Activated CD4-positive, alpha-beta T cell treated with anti-CD3 and anti-CD28 coated beads, Interleukin-2, amount 10 ng/mL, durations not matched to agents 24 days and 14 days (primary cell): ENCODE measurements at regions not wholly inside any gene's neighbourhood (a gene's known extent, or its start where the extent isn't known, plus 50 kb on each side); places are given as distances from the start of the nearest gene placed in this dataset.

Source experiments
- DNase-seq: peaks from one replicate; pipeline ENCODE4 v3.0.0; 2022
- H3K27ac Mint-ChIP-seq: one replicate; pipeline ENCODE4 v1.8.0; 2022; ENCODE audit warnings: mild to moderate bottlenecking, mixed read lengths
- H3K27me3 Mint-ChIP-seq: one replicate; pipeline ENCODE4 v1.8.0; 2022; ENCODE audit warnings: mixed read lengths
- H3K36me3 Mint-ChIP-seq: one replicate; pipeline ENCODE4 v1.8.0; 2022; ENCODE audit warnings: low read depth, mild to moderate bottlenecking, mixed read lengths
- H3K4me1 Mint-ChIP-seq: one replicate; pipeline ENCODE4 v1.8.0; 2021; ENCODE audit warnings: mixed read lengths
- H3K4me3 Mint-ChIP-seq: one replicate; pipeline ENCODE4 v1.8.0; 2022; ENCODE audit warnings: mild to moderate bottlenecking, moderate library complexity, mixed read lengths
- H3K9me3 Mint-ChIP-seq: one replicate; pipeline ENCODE4 v1.8.0; 2021; ENCODE audit warnings: mixed read lengths
- intact Hi-C: fragments of 100-400 bp; cut with micrococcal nuclease; formaldehyde crosslinking; loops from one replicate; pipeline ENCODE4 v1.15.1; 2023

DNA sequence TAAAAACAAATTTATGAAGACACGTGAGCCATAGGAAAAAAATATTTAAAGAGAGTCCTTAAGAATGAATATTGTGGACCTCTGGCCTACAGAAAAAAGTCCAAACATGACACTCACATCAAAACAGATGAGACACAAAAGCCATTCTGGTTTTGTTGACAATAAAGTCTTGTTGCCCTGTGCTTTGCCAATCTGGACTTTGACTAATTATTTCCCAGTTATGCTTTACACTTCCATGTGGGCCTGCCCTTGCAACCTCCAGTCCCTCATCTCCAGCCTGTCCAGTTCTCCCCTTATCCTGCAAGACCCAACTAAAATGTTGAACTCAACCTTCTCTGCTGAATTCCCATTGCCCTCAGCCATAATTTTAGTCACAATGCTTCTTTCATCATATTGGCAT is 184.5 kb upstream of the SERP2 start:
- H3K9me3 Mint-ChIP-seq, result peaks cover 4% of the 10 kb centered on the region
- DNase-seq, result peak; percentile 35
- peaks cover 6% of the 10 kb centered on the region for H3K4me1 Mint-ChIP-seq
- no peak overlapping the region for H3K27ac Mint-ChIP-seq
- H3K27me3 Mint-ChIP-seq, result peaks cover 52% of the 10 kb centered on the region
- no peak overlapping the region for H3K4me3 Mint-ChIP-seq
- intact Hi-C loops, result no loop called here
- H3K36me3 Mint-ChIP-seq, result no peaks in the 10 kb centered on the region

DNA sequence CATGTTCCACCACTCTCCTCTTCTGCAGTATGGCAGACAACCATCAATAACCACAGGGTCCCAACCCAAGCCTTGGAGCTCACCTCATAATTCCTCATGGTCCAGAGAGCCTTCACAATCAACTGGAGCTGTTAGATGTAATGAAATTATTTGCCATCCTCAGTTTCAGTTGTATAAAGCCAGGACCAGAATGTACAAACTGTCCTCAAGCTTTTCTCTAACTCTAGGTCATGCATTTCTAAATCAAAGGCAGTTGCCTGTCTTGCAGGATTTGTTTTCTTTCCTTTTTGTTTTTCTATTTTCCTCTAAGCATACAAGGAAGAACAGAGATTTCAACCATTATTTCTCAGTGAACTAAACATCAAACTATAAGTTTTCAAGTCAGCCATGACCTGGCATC is 182.5 kb upstream of the SERP2 start:
- intact Hi-C loops, result loop anchor here (1.0 kb wide), 1 partner anchor 246 kb away; no protein-coding TSS in a partner anchor
- no peak for DNase-seq
- peaks cover 60% of the 10 kb centered on the region for H3K27me3 Mint-ChIP-seq
- peaks cover 17% of the 10 kb centered on the region for H3K4me1 Mint-ChIP-seq
- no peaks in the 10 kb centered on the region for H3K36me3 Mint-ChIP-seq
- no peak overlapping the region for H3K27ac Mint-ChIP-seq
- H3K9me3 Mint-ChIP-seq, result peaks cover 4% of the 10 kb centered on the region
- no peak overlapping the region for H3K4me3 Mint-ChIP-seq

DNA sequence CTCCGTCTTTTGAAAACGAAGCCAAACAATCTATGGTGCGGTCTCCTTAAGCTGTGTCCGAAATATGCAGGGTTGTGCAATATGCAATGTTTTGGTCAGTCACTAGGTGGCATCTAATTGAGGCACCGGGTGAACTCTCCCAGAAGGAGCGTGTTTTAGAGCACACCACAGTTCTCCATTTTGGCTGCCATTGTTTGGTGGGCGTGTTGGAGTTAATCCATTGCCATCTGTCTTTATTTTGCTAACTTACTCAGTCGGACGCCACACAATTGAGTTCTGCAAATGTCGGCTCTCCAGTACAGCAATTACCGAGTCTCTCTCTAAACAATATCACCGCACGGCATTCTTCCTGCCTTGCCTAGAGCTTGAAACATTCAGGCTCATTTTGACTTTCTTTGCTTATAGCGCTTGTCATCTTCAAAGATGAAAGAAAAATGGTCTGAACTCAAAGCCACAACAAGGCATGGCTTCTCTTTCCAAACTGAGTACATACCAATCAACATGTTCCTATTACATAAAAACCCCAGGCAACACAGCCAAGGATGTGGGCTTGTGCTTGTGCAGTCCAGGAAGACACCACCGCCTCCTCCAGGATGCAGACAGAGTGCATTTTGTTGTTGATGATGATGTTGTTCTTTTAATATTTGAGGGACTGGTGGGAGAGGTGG is 182.0 kb upstream of the SERP2 start:
- H3K9me3 Mint-ChIP-seq, result peaks cover 4% of the 10 kb centered on the region
- intact Hi-C loops, result loop anchor here (1.0 kb wide), 1 partner anchor 246 kb away; no protein-coding TSS in a partner anchor
- peaks cover 59% of the 10 kb centered on the region for H3K27me3 Mint-ChIP-seq
- H3K4me1 Mint-ChIP-seq, result peaks cover 20% of the 10 kb centered on the region
- no peak overlapping the region for H3K4me3 Mint-ChIP-seq
- no peaks in the 10 kb centered on the region for H3K36me3 Mint-ChIP-seq
- no peak overlapping the region for H3K27ac Mint-ChIP-seq
- DNase-seq, result peak; percentile 78

DNA sequence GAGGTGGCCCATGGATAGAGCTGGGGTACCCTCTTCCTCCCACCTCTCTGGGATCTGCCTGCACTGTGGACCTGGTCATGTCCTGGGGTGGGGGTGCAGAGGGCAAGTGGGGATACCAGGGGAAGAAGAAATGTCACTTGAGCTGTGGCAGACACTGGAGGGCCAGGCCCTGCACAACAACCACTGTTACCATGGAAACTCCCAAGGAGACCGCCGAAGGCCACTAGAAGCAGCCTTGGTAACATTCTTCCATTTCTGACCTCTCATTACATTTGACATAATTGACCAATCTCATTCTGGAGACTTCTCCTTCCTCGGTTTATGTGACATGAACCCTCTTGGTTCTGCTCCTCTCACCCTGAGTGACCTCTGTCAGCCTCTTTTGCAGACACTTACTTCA is 179.9 kb upstream of the SERP2 start:
- peaks cover 32% of the 10 kb centered on the region for H3K4me1 Mint-ChIP-seq
- no peaks in the 10 kb centered on the region for H3K36me3 Mint-ChIP-seq
- H3K4me3 Mint-ChIP-seq, result no peak overlapping the region
- H3K9me3 Mint-ChIP-seq, result peaks cover 4% of the 10 kb centered on the region
- peaks cover 54% of the 10 kb centered on the region for H3K27me3 Mint-ChIP-seq
- no peak overlapping the region for H3K27ac Mint-ChIP-seq
- intact Hi-C loops, result no loop called here
- DNase-seq, result no peak

DNA sequence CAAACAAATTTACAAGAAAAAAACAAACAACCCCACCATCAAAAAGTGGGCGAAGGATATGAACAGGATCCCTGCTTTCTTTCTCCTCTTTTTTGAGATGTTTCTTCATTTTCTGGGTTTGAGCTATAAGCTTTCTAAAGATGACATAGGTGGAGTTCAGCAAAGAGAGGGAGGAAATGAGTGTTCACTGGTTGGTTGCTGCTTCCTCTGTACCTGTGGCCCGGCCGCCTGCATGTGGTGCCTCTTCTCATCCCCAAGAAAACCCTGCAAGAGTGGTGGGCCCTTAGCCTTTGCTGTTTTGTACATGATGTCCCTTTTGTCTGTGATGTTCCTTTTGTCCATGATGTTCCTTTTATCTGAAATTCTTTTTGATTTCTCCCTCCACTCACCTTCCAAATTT is 178.4 kb upstream of the SERP2 start:
- Mint-ChIP-seq H3K36me3 (no peaks in the 10 kb centered on the region), H3K4me3 (no peak overlapping the region), H3K9me3 (peaks cover 4% of the 10 kb centered on the region), H3K27ac (no peak overlapping the region), H3K27me3 (peaks cover 56% of the 10 kb centered on the region), H3K4me1 (peaks cover 34% of the 10 kb centered on the region)
- intact Hi-C loops, result loop anchor here (5.0 kb wide), 2 partner anchors 53 to 107 kb away; no protein-coding TSS in a partner anchor
- DNase-seq, result peak; percentile 62

DNA sequence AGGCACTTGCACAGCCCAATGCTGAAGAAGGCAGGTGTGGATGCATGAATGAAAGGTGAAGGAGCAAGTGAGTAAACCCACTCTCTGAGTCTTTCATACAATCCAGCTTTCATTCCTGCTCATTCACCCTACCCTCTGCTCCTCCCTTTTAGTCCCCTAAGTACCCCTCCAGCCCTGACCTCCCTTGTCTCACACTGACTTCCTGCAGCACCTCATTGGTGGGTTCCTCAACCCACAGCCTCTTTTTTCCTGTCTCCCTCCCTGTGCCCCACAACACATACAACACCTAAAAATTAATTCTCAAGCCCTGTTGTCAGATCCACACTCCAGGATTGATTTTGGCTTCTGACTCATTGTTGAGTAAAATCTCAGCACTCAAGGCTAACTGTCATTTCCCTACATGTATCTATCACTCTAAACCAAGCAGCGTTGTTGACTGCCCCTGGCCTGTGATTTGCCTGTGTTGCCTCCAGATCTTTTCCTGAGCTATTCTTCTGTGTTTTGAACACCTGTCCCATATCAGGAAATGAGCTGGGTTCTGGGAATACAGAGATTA is 177.3 kb upstream of the SERP2 start:
- Mint-ChIP-seq H3K36me3 (no peaks in the 10 kb centered on the region), H3K27ac (no peak overlapping the region), H3K4me1 (peaks cover 34% of the 10 kb centered on the region), H3K27me3 (peaks cover 54% of the 10 kb centered on the region), H3K4me3 (no peak overlapping the region), H3K9me3 (peaks cover 4% of the 10 kb centered on the region)
- intact Hi-C loops, result loop anchor here (2.0 to 5.0 kb wide), 3 partner anchors 54 to 453 kb away; no protein-coding TSS in a partner anchor
- no peak for DNase-seq

DNA sequence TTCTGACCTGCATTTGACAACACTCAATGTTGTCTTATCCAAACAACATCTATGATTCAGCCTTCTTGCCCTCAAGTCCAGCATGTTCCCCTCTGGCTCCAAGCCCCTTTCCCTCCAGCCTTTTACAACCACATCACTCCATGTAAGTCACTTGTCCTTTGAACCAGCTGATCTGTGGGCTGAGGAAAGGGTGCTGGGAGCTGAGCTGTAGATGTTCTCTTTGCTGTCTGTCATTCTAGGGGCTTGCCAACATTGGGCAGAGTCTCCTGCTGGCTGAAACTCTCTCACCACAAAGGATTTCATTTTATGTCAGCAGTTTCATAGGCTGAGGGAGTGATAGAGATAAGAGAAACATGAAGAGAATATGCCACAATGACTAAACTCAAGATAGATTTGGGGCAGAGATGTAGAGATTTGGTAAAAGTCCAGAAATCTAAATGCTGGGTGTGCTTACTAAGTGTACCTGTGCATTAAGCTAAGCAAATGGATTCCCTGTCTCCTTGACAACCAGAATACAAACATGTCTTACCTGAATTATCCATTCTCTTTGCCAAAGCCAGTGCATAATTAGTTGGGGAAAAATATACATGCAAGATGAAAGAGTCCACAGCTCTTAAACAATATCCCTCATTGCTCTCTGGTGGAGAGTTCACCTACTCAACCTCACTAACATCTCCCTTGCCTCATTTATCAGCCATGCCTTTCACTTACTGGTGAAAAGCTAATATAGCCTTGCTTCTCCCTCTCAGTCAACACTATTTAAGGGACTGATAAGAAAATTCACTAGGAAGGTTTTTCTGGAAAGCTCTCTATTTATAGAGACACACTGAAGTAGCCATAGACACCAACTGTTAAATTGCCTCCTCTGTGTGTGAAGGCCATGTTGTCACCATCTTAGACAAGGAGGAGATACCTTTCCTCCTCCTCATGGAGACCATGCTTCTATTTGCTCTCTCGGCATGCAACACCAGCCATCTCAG is 175.5 kb upstream of the SERP2 start:
- intact Hi-C loops, result loop anchor here (1.0 to 5.0 kb wide), 5 partner anchors 56 to 451 kb away; partner anchors contain the start of gene TSC22D1
- H3K4me3 Mint-ChIP-seq, result no peak overlapping the region
- H3K4me1 Mint-ChIP-seq, result peaks cover 28% of the 10 kb centered on the region
- no peaks in the 10 kb centered on the region for H3K9me3 Mint-ChIP-seq
- peak; percentile 78 for DNase-seq
- H3K27ac Mint-ChIP-seq, result peak overlapping the region; percentile 34
- no peaks in the 10 kb centered on the region for H3K36me3 Mint-ChIP-seq
- H3K27me3 Mint-ChIP-seq, result peaks cover 43% of the 10 kb centered on the region

DNA sequence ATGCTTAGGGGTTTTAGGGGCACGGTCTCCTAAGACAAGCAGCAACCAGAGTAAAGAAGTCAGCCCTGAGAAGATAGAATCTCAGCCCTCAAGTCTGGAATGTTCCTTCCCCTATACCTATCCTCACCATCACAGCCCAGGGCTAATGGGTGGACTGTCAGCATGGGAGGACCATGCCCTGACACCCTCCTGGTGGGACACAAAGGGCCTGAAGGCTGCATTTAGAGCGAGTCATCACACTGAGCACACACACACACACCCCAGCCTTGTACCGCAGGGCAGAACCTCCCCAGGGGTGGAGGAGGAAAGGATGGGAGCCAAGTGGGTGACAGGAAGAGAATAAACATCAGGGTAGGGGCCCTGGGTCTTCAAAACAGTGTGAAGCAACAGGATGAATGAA is 174.8 kb upstream of the SERP2 start:
- peaks cover 28% of the 10 kb centered on the region for H3K4me1 Mint-ChIP-seq
- H3K27ac Mint-ChIP-seq, result no peak overlapping the region
- no peak overlapping the region for H3K4me3 Mint-ChIP-seq
- no peaks in the 10 kb centered on the region for H3K9me3 Mint-ChIP-seq
- H3K36me3 Mint-ChIP-seq, result no peaks in the 10 kb centered on the region
- peaks cover 42% of the 10 kb centered on the region for H3K27me3 Mint-ChIP-seq
- intact Hi-C loops, result loop anchor here (1.0 to 5.0 kb wide), 4 partner anchors 57 to 378 kb away; partner anchors contain the start of gene TSC22D1
- DNase-seq, result no peak

DNA sequence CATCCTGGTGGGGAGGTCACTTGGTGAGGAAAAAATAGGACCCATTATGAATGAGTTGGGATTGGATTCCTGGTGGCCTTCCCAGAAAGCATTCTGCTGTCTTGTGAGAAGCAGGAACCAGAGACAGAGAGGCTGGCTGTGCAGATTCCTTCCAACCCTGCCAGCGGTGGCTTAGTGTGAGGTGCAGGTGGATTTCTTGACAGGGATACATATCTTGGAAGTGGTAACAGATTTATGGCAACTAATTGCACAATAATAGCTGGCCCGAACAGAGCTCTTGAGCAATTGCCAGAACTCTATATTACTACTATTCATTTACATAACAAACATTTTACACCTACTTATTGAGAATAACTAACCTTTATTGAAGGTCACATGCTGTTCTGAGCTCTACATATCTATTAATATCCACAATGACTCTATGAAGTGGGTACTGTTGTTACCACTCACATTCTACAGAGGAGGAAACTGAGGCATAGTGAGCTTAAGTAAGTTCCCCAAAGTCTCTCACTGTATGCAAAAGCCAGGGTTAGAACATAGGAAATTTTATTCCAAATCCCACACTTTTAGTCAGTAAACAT is 173.9 kb upstream of the SERP2 start:
- Mint-ChIP-seq H3K4me3 (no peak overlapping the region), H3K4me1 (peaks cover 27% of the 10 kb centered on the region), H3K36me3 (no peaks in the 10 kb centered on the region), H3K27me3 (peaks cover 46% of the 10 kb centered on the region), H3K9me3 (no peaks in the 10 kb centered on the region), H3K27ac (no peak overlapping the region)
- intact Hi-C loops, result loop anchor here (2.0 to 5.0 kb wide), 3 partner anchors 57 to 377 kb away; partner anchors contain the start of gene TSC22D1
- DNase-seq, result no peak

DNA sequence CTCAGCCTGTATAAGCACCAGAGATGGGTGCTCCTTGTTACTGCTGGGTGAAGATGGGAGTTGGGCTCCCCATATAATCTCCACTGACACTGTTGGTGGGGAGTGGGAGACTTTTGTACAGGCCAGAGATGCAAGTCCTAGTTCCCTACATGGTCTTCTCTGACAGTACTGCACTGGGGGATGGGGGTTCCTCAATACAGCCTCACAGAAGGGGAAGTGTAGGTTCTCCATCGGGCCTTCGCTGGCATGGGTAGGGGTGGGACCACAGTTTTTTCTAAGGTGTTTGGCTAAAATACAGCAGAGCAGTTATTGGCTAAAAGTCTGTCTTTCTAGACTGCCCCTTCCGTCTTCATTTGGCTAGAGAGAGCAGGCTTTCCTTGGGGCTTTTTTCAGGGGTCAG is 167.2 kb upstream of the SERP2 start:
- Mint-ChIP-seq H3K9me3 (peaks cover 18% of the 10 kb centered on the region), H3K27ac (no peak overlapping the region), H3K27me3 (peaks cover 41% of the 10 kb centered on the region), H3K4me1 (no peaks in the 10 kb centered on the region), H3K4me3 (no peak overlapping the region), H3K36me3 (no peaks in the 10 kb centered on the region)
- intact Hi-C loops, result no loop called here
- no peak for DNase-seq

DNA sequence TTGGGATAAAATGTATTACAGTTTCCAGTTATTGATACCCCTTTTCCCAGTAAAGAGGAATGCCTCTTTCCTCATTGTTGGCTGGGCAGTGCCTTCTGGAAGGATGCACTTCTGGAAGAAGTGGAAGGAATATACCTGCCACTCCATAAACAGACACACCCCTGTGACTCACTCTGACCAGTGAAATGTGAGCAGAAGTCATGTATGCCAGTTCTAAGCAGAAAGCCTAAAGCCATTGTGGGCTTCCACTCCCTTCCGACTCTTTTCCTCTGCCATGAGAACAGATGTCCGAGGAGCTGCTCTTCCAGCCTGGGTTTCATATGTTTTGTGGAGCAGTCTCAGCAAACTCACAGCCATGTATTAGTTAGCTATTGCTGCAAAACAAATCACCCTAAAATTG is 166.1 kb upstream of the SERP2 start:
- H3K4me3 Mint-ChIP-seq, result no peak overlapping the region
- DNase-seq, result no peak
- no peaks in the 10 kb centered on the region for H3K4me1 Mint-ChIP-seq
- peaks cover 36% of the 10 kb centered on the region for H3K27me3 Mint-ChIP-seq
- no peaks in the 10 kb centered on the region for H3K36me3 Mint-ChIP-seq
- no peak overlapping the region for H3K27ac Mint-ChIP-seq
- peaks cover 18% of the 10 kb centered on the region for H3K9me3 Mint-ChIP-seq
- intact Hi-C loops, result no loop called here

DNA sequence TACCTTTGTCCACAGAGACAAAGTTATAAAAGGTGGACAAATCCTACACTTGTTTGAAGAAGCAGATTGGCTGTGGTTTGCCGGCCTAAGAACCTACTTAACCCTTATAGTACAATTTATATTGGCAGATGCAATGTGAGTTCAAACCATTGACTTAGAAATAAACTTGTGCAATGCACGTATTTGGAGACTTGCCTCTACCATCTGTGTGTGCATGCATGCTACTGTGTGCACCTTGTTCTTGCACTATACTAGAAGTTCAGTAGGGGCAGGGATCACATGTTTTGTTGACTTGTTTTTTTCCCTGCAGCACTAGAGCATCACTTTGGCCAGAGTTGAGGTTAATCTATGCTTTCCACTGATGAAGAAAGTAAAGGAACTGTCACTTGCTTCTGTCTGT is 163.1 kb upstream of the SERP2 start:
- no peaks in the 10 kb centered on the region for H3K36me3 Mint-ChIP-seq

DNA sequence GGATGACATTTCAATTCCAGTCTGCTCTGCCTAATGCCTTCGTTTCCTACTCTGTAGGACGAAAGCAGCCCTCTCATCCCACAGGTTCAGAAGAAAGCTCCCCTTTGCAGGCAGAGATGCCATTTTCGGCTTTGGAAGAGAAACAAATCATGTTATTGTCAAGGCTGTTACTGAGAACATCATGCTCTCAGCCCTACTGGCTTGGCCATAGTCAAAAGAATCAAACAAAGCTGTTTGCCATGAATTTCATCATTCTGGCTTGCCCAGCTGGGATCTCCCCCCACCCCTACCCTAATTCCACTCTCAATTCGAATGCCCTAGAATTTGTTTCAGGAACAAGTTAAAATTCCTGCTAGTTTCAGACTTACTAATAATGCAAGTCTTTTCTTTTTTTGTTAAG is 162.3 kb upstream of the SERP2 start:
- H3K36me3 Mint-ChIP-seq, result no peaks in the 10 kb centered on the region
- H3K4me3 Mint-ChIP-seq, result no peak overlapping the region
- intact Hi-C loops, result no loop called here
- H3K4me1 Mint-ChIP-seq, result no peaks in the 10 kb centered on the region
- no peak overlapping the region for H3K27ac Mint-ChIP-seq
- peaks cover 37% of the 10 kb centered on the region for H3K27me3 Mint-ChIP-seq
- H3K9me3 Mint-ChIP-seq, result peaks cover 14% of the 10 kb centered on the region
- no peak for DNase-seq

More for the DNA sequence above, 163.1 kb upstream of the SERP2 start:
- Mint-ChIP-seq H3K9me3 (peaks cover 18% of the 10 kb centered on the region), H3K27me3 (peaks cover 36% of the 10 kb centered on the region), H3K4me3 (no peak overlapping the region), H3K4me1 (no peaks in the 10 kb centered on the region), H3K27ac (no peak overlapping the region)
- intact Hi-C loops, result no loop called here
- no peak for DNase-seq
